HepG2 (cell line): ENCODE measurements at regions not wholly inside any gene's neighbourhood (a gene's known extent, or its start where the extent isn't known, plus 50 kb on each side); places are given as distances from the start of the nearest gene placed in this dataset.
A peak's percentile ranks its signal among the peaks of the same experiment; 100 is the strongest.

Source experiments
- ARHGAP35 ChIP-seq: sonication (generic); formaldehyde crosslinking; IDR thresholded peaks from 2 replicates; pipeline ENCODE4 v1.9.0; 2022; ENCODE audit warnings: mild to moderate bottlenecking, inconsistent platforms, moderate library complexity, missing genetic modification reagents, borderline replicate concordance
- HMGXB4 ChIP-seq, 2 experiments: sonication (generic) in 1 of 2; formaldehyde crosslinking in 1 of 2; IDR thresholded peaks; 2 replicates each; pipeline versions ENCODE4 v1.4.0 to v1.6.1; 2018 to 2020; ENCODE audit warnings: missing genetic modification reagents in 2 of 2, borderline replicate concordance in 1 of 2, low read depth in 1 of 2, mild to moderate bottlenecking in 1 of 2, missing biosample characterization in 1 of 2
- HNRNPH1 ChIP-seq: fragments of 200-400 bp; formaldehyde crosslinking; optimal IDR thresholded peaks from 2 replicates; pipeline ENCODE3; 2017; ENCODE audit warnings: mild to moderate bottlenecking, low read depth, low read length
- ISL2 ChIP-seq: sonication (generic); formaldehyde crosslinking; IDR thresholded peaks from 2 replicates; pipeline ENCODE4 v1.5.0; 2020; ENCODE audit warnings: missing genetic modification reagents
- KIAA2018 ChIP-seq: sonication (generic); formaldehyde crosslinking; IDR thresholded peaks from 2 replicates; pipeline ENCODE4 v1.5.0; 2020; ENCODE audit warnings: mild to moderate bottlenecking, missing genetic modification reagents, borderline replicate concordance
- LBX2 ChIP-seq: sonication (generic); formaldehyde crosslinking; IDR thresholded peaks from 2 replicates; pipeline ENCODE4 v1.5.0; 2020; ENCODE audit warnings: missing genetic modification reagents, mild to moderate bottlenecking, borderline replicate concordance
- LCORL ChIP-seq, 2 experiments: fragments of 450-650 bp in 1 of 2; sonication (generic) in 1 of 2; formaldehyde crosslinking in 1 of 2; IDR thresholded peaks; 2 replicates each; pipeline versions ENCODE4 v1.5.0 to v1.6.1; 2017 to 2020; ENCODE audit warnings: antibody characterized with exemption in 1 of 2, missing genetic modification reagents in 1 of 2
- SALL1 ChIP-seq: sonication (generic); formaldehyde crosslinking; IDR thresholded peaks from 2 replicates; pipeline ENCODE4 v1.8.0; 2022; ENCODE audit warnings: mild to moderate bottlenecking, missing genetic modification reagents
- SCMH1 ChIP-seq: sonication (generic); formaldehyde crosslinking; IDR thresholded peaks from 2 replicates; pipeline ENCODE4 v1.9.0; 2021; ENCODE audit warnings: missing genetic modification reagents, mild to moderate bottlenecking, borderline replicate concordance
- SMC3 ChIP-seq: IDR thresholded peaks from 2 replicates; pipeline ENCODE4 v1.6.1; 2011; ENCODE audit warnings: low read length, improper control_type of control experiment
- TP53 ChIP-seq: sonication (generic); formaldehyde crosslinking; conservative IDR thresholded peaks from 2 replicates; pipeline ENCODE4 v1.4.0; 2020; ENCODE audit warnings: missing genetic modification reagents
- ZBTB26 ChIP-seq: IDR thresholded peaks from 2 replicates; pipeline ENCODE4 v1.6.1; 2016; ENCODE audit warnings: missing compliant biosample characterization, missing genetic modification reagents, borderline replicate concordance
- ZEB1 ChIP-seq: IDR thresholded peaks from 2 replicates; pipeline ENCODE4 v1.6.1; 2012; ENCODE audit warnings: mild to moderate bottlenecking, low read depth, inconsistent platforms; ENCODE audit not compliant: insufficient replicate concordance
- ZNF292 ChIP-seq: sonication (generic); formaldehyde crosslinking; IDR thresholded peaks from 2 replicates; pipeline ENCODE4 v1.8.1; 2022; ENCODE audit warnings: mild to moderate bottlenecking, low read depth, missing genetic modification reagents, borderline replicate concordance
- ZNF550 ChIP-seq: sonication (generic); formaldehyde crosslinking; IDR thresholded peaks from 2 replicates; pipeline ENCODE4 v1.4.0; 2020; ENCODE audit warnings: mild to moderate bottlenecking, missing genetic modification reagents, borderline replicate concordance
- ZNF782 ChIP-seq: sonication (generic); formaldehyde crosslinking; IDR thresholded peaks from 2 replicates; pipeline ENCODE4 v1.4.0; 2020; ENCODE audit warnings: missing genetic modification reagents, mild to moderate bottlenecking, borderline replicate concordance
- ZNF788 ChIP-seq: sonication (generic); formaldehyde crosslinking; IDR thresholded peaks from 2 replicates; pipeline ENCODE4 v1.5.0; 2020; ENCODE audit warnings: mild to moderate bottlenecking, missing genetic modification reagents, borderline replicate concordance

- no peak for TF ChIP-seq HMGXB4 (CRISPR knock-in tag; IDR thresholded peaks at IDR 0.05; ENCODE audit: borderline replicate concordance in 1 of 2, low read depth in 1 of 2)
- TF ChIP-seq LCORL (IDR thresholded peaks at IDR 0.05) = no peak
- no peak for TF ChIP-seq LCORL (CRISPR knock-in tag; IDR thresholded peaks at IDR 0.05)
- peak; percentile 44 for TF ChIP-seq SMC3
- no peak for TF ChIP-seq ARHGAP35 (CRISPR knock-in tag)
- TF ChIP-seq SCMH1 (CRISPR knock-in tag) = no peak
- TF ChIP-seq SALL1 (CRISPR knock-in tag) = no peak
- no peak for TF ChIP-seq ZNF292 (CRISPR knock-in tag)
- TF ChIP-seq ZNF782 (CRISPR knock-in tag) = no peak
- TF ChIP-seq ZEB1 = peak; percentile 41
- TF ChIP-seq ISL2 (CRISPR knock-in tag) = no peak
- TF ChIP-seq LBX2 = no peak
- no peak for TF ChIP-seq TP53 (CRISPR knock-in tag)
- no peak for TF ChIP-seq HNRNPH1
- TF ChIP-seq ZNF550 (CRISPR knock-in tag) = no peak
- no peak for TF ChIP-seq ZBTB26 (CRISPR knock-in tag)
- no peak for TF ChIP-seq KIAA2018
- 0 out of 2 replicates have a peak, but pooled peaks have one; percentile 23 for TF ChIP-seq ZNF788 (CRISPR knock-in tag)
Observed at GRCh38 chr20:60262967-60263603, 304.9 kb downstream of the CDH26 start (continued).
